HG03066 (cell line): ENCODE measurements at regions not wholly inside any gene's neighbourhood (a gene's known extent, or its start where the extent isn't known, plus 50 kb on each side); places are given as distances from the start of the nearest gene placed in this dataset.

Source experiments
- ATAC-seq: cut with Tn5 transposase; IDR thresholded peaks from one replicate; pipeline ENCODE4 v1.9.1; 2021; ENCODE audit warnings: low read depth; ENCODE audit not compliant: unreplicated experiment

DNA sequence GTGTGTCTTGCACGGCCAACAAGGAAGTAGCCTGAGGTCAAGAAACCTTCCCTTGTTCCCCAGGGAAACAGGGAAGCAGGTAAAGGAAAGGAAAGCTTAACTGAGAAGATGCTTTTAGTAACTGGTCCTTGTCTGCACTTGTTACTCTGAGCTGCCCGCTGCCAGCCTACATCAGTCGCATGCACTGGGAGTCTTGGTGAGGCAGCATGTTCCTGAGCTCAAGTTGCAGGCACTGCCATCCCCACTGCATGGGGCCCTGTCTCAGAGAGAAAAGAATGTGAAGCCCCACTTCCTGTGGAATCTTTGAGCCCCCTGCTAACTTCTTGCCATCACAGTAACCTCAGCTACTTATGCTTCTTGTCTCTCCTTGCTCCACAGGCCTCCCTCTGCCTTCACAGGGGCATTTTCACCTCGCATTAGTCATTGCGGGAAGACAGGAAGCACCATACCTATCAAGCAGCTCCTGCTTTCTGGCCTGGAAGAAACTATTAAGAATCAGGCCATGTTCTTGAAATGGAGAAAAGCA is 344.1 kb upstream of the ADAMTSL1 start:
- ATAC-seq: no peak

DNA sequence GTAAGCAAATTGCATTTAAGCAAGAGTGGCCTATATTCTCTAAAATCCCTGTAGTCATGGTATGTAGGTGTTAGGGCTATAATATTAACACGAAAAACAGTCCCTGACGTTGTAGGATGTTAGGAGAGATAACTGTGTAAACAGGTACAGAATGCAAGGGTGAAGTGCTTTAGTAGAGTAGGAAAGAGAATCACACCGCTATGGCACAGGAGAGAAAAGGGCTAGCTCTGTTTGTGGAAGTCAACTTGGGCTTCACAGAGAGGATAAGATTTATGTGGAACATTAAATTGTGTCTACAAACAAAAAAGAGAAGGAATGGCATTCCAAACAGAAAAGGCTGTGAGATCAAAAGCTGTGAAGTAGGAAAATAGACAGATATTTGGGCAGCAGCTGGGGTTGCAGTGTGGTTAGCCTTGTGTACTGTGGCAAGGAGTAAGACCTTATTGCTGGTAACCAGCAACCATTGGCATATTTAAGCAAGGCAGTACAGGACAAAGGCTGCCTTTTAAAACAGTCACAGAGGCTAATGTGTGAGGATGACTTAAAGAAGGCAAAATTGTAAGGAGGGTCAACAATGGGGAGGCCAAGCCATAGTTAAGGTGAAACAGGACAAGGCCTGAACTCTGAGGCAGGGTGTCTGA is 337.5 kb upstream of the ADAMTSL1 start:
- ATAC-seq: no peak

DNA sequence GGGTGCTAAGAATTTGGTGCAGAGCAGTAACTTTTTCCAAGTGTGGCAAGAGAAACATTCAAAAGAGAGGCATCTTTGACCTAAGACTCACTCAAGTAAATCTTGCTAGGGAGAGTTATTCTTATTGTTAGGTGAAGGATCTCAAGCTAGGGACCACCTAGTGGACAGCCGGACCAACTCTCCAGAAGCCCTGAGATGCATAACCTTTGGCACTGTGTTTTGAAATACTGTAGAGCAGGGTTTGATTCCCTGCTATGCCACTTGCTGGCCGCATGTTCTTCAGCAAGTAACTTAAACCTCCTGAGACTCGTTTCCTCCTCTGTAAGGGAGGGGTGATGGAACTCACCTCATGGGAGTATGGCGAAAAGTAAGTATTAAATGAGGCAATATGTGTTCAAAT is 336.1 kb upstream of the ADAMTSL1 start:
- no peak for ATAC-seq

DNA sequence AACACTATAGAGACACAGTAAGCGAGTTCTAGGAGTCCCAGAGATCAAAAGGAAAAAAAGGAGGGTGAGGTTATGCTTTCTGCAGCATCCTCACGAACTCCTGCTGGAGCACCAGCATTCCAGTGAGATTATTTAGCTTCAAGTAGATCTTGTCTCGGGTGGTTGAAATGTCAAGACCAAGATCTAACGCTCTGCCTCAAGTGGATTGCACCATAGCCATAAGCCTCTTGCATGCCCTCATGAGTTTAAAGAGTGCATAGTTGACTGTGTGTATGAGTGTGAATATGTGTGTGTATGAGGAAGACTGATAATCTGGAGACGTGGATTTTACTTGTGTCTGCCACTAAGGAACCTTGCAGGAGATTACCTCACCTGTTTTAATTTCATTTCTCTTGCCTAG is 335.3 kb upstream of the ADAMTSL1 start:
- ATAC-seq: no peak

DNA sequence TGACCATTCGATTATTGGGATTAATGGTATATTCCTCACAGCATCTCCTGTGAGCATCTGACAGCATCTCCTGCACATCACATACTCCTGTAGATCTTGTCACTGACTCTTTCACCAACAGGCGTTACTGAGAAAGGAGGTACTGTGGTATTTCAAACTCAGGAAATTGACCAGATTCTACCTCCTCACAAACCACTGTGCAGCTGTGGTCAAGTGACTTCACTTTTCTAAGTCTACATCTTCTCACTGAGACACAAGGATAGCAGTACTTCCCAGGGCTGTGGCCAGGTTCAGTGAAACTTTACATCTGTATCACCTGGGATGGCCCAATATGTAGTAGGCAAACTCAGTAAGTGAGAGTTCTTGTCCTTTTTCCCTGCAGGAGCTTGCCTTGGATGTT is 332.3 kb upstream of the ADAMTSL1 start:
- no peak for ATAC-seq

DNA sequence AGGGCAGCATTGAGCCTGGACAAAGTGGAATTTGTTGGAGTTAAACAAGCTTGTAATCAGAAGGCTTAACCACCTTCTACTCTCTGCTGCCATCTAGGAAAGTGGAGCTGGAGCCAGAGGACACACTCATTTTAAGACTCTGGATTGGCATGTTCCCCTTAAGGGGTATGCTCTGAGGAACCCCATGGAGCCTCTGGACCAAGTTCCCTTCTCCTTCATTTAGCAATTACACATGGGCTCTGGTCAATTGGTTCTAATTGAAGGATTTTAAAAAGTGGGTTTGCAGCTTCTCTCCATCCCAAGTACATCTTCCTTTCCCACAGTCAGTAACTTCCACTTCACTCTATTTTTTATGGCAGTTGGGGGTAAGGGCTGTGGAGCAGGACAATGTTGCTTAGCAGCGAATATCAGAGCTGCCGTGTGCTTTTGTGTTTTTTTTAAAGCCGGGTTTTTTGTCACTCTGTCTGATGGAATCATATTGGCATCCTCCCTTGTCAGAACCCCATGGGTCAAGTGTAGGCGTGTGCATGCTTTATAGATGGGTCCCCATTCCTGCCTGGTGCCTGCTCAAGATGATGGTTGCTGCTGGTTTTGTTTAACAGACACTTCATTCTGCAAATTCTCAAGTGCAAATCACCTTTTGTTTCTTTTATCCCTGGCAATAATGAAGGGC is 330.7 kb upstream of the ADAMTSL1 start:
- no peak for ATAC-seq

DNA sequence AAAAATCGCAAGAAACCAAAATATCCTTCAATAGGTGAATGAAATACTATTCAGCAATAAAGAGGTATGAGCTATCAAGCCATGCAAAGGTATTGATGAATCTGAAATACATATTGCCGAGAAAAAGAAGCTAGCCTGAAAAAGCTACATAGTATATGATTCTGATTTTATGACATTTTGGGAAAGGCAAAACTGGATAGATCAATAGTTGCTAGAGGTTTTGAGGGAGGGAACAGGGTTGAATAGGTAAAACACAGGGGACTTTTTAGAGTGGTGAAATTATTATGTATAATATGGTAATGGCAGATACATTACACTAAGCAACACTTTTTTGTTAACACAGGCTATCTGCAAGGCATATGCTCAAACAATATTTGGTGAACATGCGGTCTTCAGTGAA is 327.6 kb upstream of the ADAMTSL1 start:
- no peak for ATAC-seq

DNA sequence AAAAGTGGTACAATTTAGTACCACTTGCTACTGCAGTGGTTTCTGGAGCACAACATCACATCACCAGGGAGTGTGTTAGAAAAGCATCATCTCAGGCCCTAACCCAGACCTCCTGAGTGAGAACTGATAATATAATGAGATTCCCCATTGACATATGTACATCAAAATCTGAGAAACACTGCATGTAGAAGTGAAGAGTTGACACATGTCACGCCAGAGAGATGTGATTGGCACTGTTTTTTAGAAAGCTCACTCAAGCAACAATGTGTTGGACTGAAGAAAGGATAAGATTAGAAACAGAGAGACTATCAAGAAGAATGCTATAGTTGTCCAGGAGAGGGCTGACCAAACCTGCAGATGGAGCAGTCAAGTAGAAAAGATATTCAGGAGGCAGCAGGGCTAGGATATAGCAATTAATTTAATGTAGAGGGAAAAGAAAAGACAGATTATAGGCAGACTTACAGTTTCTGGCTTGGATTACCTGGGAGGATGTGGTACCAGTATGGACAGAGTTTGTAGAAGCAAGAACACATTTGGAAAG is 324.4 kb upstream of the ADAMTSL1 start:
- no peak for ATAC-seq

DNA sequence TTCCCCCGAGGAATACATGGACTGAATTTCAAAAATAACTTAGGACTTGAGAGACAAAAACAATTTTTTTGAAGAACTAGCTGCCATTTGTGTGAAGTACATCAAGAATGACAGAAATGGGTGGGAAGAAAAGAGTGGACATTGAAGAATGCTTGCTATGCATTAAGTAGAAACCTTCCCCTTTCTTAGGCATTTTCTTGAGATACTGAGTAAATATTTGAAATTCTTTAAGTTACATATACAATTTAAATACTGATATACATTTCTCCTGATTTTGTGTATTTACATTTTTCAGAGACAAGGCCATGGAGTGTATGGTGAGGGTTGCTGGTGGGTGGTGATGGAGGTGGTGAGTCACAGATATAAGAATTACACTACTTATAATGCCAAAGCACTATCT is 319.3 kb upstream of the ADAMTSL1 start:
- ATAC-seq: no peak

DNA sequence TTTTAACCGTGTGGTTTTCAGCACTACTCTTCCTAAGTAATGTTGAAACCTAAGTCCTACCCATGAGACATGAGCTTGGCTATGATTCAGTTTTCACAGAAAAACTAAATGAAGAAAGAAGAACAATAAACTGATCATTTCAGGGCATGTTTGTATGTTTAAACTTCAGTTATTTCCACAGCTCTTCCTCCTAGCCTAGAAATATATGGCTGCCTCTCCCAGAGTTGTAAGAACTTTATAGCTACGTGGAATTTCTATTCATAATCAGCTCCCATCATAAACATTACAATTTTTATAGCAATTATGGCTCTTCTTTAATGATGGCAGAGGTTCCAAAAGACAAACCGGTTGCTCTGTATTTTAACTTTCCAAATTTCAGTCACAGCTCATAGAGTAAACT is 314.7 kb upstream of the ADAMTSL1 start:
- no peak for ATAC-seq

DNA sequence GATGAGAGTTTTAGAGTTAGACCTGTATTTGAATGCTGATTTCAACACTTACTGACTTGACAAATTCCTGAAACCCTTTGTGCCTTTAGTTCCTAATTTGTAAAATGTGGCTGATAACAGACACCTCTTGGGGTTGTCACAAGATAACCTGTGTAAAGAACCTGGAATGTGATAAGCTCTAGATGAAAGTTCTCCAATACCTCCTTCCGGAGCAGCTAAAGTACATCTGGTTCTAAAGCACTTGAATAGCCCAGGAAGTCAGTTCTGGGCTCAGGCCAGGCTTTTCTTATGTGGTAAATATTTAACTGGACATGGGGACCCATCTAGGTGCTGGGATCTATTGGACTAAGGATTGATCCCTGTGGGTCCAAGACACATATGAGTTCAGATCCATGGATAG is 310.8 kb upstream of the ADAMTSL1 start:
- ATAC-seq: no peak

DNA sequence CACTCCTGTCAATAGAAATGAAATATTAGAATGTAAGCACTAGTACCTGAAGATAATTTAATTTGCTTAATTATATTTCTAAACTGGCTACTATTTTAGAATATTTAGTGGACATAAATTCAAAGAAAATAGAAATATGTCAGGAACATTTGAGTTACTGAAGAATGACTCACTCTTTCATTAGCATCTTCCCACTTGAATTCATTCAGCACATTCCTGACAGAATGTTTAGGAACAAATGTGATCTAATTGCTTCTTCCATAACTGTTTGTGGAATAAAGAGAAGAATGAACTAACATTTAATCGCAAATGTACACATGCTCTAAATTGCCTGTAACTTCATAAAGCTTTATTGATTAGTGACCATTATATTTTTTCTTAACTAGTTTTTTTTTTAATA is 306.2 kb upstream of the ADAMTSL1 start:
- ATAC-seq: no peak

DNA sequence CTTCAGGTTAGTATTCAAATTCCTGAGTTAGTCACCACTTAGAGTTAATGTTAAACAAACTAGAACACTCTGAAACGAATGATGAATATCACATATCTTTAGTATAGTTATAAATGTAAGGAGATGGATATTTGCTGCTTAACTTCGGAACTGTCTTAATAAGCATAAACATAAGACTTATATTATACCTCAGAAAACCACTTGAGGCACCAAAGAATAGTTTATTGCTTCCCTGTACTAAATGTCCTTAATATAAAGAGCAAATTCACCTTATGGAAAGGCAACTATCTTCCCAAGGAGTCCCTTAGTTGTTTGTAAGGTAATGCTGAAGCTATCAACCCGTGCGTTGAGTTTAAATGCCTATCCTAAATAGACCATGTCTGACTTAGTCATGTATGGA is 300.0 kb upstream of the ADAMTSL1 start:
- no peak for ATAC-seq

DNA sequence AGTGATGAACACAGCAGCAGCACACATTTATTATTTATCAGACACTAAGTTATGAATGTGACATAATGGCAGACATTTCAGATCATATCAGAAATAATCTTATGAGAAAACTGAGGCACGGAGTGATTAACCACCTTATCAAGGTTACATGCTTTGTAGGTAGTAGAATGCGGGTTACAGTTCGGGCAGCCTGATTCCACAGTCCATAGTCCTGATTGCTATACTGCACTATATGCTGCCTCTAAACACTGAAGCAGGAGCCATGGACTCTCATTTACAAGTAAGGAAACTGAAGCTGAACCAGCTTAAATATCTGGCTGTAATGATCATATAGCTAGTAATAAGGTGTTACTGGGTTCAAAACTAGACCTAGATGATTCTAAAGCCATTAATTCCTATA is 291.3 kb upstream of the ADAMTSL1 start:
- ATAC-seq: no peak

DNA sequence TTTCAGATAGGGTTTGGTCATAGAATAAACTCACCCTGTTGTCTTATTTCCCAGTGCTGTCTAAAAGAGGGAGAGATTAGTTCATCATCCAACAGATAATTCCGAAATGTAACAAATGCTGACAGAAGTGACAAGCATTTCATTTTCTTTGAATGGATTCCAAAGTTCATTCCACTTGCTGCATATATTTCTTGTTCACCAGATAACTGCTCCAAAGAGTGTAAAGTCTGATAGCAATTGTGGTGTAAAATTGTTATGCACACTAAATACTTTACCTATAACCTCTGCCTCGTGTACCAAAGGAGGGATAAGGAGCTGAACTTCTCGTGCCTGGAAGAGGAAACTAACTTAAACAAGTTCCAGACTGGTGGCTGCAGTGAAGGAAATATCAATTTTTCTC is 290.0 kb upstream of the ADAMTSL1 start:
- ATAC-seq: no peak

DNA sequence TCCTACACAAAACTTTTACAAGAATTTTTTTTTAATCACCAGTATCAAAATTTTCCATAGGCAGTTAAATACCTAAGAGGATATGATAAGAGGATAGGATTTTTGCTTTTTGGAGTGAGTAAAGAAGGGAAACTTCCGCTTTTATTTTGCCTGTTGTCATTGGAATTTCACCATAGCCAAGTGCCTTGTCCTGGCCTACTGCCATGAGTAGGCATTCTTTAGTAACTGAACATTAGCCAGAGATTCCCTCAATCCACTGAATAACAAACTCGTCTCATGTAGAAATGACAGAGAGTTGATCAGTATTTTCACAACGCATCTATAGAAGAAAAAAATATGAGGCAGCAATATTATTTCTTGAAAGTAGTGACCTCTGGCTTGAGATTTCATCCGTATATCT is 289.6 kb upstream of the ADAMTSL1 start:
- ATAC-seq: no peak

DNA sequence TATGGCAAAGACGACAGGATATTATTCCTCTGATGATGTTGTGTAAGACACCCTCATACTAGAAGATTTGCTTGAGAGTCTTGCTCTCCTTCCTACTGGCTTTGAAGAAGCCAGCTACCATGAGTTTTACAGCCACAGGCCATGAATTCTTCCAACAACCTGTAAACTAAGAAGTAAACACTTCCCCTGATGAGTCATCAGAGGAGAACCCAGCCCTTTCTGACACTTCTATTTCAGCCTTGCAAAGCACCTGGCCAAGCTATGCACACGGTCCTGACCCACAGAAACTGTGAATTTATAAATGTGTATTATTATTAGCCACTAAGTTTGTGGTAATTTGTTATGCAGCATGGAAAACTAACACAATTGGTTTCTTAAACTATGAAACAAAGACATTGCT is 288.8 kb upstream of the ADAMTSL1 start:
- ATAC-seq: no peak

DNA sequence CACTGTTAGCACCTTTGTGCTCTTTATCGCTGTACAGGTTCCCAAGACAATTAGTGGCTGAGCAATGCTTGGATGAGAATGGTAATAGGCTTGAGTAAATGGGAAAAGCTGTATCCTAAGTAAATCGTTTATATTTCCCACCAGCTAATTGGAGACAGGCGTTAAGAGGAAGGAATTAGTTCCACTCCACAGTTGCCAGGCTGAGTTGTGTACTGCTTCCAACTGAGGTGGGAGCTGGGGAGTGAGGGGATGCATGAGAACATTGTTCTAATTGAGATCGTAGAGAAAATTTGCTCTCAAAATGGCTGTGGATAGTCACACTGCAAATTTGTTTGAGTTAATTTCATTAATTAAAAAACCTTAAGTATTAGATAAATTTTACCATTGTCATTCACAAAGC is 285.0 kb upstream of the ADAMTSL1 start:
- no peak for ATAC-seq

DNA sequence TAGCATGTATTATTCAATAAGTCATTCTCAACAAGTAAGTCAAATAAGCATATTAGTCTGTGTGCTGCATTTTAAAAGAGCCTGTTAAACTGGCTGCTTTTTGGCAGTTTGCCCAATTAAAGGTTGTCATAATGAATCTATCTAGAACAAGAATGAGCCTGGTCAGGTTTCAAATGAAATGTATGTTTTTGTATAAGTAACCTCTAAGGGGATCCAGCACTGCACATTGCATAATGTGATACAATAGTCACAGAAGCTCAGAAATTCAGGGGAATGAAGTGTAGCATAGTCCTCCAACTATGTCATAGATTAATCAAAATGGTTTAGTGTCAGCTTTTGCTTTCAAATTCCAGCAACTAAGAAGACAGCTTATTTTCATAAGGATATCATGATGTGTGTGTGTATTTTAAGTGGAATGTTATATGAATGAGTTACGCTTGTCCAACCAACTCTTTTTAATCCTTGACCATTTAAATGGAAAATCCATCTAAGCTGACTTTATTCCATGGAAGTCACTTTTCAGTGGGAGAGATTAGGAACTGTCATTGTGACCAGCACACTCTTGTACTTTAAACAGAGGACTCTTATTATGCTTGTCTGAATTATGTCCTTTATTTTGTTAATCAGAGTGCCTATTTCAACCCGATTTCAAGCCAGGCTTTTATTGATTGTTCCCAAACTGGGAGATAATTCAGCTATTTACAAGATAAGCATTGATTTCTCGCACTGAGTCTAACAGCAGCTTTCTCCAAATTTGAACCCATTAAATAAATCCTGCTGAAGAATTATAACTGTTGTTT is 283.9 kb upstream of the ADAMTSL1 start:
- no peak for ATAC-seq

DNA sequence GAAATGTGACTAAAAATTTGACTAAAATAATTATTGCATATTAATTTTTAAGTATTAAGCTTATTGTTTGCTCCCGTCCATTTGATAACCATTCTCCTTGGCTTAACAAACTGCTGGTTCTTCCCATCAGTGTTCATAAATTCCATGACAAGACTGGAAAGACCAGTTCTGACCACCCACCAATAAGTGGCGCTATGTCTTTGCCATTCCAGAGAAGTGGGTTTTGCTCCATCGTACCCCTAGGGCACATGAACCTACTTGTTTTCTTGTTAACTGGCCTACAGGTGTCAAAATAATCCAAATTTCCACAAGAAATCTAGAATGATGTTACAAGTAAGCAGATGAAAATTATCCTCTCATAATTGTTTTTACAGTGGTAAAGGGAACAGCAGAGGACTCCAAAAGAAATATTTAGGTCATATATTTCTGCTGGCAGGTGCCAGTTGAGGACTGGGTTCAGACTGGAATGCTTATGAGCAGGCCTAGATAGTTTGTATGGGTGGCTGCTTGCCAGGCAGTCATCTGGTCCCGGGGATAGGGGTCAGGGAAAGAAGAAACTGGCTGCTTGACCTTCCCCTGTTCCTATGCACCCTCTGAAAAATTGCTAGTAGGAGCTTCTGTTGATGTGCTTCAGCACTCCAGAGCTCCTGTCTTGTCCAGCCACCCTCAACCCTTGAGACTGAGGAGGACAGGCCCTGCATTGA is 283.1 kb upstream of the ADAMTSL1 start:
- ATAC-seq: no peak

DNA sequence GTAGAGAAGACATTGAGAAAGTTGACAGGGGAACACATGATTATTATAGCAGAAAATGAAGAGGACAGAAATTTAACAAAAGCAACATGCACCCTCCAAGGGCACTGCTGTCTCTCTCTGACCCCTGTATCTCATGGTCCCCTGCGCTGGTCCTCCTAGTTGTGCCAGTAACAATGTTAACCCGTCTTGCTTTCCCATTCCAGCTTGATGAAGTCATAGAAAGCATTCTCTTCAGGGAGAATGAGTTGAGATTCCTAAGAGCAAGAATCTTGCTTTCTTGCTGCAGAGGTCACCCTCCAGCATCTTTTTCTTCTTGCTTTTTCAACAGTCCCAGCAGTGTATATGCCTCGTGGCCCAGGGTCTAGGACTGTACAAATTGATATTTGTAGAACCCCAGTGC is 279.6 kb upstream of the ADAMTSL1 start:
- no peak for ATAC-seq
